ENCODE measurements at regions not wholly inside any gene's neighbourhood (a gene's known extent, or its start where the extent isn't known, plus 50 kb on each side); places are given as distances from the start of the nearest gene placed in this dataset.

DNA sequence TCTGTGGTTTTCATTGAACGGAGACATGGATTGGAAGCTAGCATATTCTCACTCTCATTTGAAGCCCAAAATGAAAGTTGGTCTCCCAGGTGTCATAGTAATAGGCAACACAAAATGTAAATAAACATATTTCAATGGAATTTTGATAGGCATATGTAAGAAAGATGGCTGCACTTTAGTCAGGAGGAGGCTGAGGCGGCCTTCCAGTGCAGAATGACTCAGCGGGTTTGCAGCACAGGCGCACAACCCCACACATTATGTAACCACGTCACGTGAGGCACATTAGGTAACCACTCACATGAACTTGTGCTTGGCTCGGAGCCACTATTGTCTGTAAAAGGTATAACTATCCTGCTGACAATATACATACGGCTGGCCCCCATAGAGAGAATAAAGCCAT lies 381.7 kb downstream of the GPAT3 start (continued):
- TF ChIP-seq, protein P1, sequence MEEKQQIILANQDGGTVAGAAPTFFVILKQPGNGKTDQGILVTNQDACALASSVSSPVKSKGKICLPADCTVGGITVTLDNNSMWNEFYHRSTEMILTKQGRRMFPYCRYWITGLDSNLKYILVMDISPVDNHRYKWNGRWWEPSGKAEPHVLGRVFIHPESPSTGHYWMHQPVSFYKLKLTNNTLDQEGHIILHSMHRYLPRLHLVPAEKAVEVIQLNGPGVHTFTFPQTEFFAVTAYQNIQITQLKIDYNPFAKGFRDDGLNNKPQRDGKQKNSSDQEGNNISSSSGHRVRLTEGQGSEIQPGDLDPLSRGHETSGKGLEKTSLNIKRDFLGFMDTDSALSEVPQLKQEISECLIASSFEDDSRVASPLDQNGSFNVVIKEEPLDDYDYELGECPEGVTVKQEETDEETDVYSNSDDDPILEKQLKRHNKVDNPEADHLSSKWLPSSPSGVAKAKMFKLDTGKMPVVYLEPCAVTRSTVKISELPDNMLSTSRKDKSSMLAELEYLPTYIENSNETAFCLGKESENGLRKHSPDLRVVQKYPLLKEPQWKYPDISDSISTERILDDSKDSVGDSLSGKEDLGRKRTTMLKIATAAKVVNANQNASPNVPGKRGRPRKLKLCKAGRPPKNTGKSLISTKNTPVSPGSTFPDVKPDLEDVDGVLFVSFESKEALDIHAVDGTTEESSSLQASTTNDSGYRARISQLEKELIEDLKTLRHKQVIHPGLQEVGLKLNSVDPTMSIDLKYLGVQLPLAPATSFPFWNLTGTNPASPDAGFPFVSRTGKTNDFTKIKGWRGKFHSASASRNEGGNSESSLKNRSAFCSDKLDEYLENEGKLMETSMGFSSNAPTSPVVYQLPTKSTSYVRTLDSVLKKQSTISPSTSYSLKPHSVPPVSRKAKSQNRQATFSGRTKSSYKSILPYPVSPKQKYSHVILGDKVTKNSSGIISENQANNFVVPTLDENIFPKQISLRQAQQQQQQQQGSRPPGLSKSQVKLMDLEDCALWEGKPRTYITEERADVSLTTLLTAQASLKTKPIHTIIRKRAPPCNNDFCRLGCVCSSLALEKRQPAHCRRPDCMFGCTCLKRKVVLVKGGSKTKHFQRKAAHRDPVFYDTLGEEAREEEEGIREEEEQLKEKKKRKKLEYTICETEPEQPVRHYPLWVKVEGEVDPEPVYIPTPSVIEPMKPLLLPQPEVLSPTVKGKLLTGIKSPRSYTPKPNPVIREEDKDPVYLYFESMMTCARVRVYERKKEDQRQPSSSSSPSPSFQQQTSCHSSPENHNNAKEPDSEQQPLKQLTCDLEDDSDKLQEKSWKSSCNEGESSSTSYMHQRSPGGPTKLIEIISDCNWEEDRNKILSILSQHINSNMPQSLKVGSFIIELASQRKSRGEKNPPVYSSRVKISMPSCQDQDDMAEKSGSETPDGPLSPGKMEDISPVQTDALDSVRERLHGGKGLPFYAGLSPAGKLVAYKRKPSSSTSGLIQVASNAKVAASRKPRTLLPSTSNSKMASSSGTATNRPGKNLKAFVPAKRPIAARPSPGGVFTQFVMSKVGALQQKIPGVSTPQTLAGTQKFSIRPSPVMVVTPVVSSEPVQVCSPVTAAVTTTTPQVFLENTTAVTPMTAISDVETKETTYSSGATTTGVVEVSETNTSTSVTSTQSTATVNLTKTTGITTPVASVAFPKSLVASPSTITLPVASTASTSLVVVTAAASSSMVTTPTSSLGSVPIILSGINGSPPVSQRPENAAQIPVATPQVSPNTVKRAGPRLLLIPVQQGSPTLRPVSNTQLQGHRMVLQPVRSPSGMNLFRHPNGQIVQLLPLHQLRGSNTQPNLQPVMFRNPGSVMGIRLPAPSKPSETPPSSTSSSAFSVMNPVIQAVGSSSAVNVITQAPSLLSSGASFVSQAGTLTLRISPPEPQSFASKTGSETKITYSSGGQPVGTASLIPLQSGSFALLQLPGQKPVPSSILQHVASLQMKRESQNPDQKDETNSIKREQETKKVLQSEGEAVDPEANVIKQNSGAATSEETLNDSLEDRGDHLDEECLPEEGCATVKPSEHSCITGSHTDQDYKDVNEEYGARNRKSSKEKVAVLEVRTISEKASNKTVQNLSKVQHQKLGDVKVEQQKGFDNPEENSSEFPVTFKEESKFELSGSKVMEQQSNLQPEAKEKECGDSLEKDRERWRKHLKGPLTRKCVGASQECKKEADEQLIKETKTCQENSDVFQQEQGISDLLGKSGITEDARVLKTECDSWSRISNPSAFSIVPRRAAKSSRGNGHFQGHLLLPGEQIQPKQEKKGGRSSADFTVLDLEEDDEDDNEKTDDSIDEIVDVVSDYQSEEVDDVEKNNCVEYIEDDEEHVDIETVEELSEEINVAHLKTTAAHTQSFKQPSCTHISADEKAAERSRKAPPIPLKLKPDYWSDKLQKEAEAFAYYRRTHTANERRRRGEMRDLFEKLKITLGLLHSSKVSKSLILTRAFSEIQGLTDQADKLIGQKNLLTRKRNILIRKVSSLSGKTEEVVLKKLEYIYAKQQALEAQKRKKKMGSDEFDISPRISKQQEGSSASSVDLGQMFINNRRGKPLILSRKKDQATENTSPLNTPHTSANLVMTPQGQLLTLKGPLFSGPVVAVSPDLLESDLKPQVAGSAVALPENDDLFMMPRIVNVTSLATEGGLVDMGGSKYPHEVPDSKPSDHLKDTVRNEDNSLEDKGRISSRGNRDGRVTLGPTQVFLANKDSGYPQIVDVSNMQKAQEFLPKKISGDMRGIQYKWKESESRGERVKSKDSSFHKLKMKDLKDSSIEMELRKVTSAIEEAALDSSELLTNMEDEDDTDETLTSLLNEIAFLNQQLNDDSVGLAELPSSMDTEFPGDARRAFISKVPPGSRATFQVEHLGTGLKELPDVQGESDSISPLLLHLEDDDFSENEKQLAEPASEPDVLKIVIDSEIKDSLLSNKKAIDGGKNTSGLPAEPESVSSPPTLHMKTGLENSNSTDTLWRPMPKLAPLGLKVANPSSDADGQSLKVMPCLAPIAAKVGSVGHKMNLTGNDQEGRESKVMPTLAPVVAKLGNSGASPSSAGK (IDR thresholded peaks at IDR 0.05), result no peak
- TF ChIP-seq U2AF1 (optimal IDR thresholded peaks at IDR 0.05; ENCODE audit: low read depth, low read length) (no peak), TAF9B (IDR thresholded peaks at IDR 0.05; ENCODE audit: partially characterized antibody) (peak; percentile 27), LCOR (CRISPR knock-in tag; IDR thresholded peaks at IDR 0.05) (no peak), NFE2 (IDR thresholded peaks at IDR 0.05; ENCODE audit: low read depth) (peak; percentile 92), NFIX (CRISPR knock-in tag; IDR thresholded peaks at IDR 0.05; ENCODE audit: low read depth) (no peak), C11orf30 (IDR thresholded peaks at IDR 0.05; ENCODE audit: low read depth) (peak; percentile 63; the same call in 1 of the 2 replicates), POLR2H (tag; IDR thresholded peaks at IDR 0.05; ENCODE audit: low read depth) (no peak)
- TF ChIP-seq, protein P2, sequence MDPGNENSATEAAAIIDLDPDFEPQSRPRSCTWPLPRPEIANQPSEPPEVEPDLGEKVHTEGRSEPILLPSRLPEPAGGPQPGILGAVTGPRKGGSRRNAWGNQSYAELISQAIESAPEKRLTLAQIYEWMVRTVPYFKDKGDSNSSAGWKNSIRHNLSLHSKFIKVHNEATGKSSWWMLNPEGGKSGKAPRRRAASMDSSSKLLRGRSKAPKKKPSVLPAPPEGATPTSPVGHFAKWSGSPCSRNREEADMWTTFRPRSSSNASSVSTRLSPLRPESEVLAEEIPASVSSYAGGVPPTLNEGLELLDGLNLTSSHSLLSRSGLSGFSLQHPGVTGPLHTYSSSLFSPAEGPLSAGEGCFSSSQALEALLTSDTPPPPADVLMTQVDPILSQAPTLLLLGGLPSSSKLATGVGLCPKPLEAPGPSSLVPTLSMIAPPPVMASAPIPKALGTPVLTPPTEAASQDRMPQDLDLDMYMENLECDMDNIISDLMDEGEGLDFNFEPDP (CRISPR knock-in tag; IDR thresholded peaks at IDR 0.05), result no peak
- TF ChIP-seq, protein P3, sequence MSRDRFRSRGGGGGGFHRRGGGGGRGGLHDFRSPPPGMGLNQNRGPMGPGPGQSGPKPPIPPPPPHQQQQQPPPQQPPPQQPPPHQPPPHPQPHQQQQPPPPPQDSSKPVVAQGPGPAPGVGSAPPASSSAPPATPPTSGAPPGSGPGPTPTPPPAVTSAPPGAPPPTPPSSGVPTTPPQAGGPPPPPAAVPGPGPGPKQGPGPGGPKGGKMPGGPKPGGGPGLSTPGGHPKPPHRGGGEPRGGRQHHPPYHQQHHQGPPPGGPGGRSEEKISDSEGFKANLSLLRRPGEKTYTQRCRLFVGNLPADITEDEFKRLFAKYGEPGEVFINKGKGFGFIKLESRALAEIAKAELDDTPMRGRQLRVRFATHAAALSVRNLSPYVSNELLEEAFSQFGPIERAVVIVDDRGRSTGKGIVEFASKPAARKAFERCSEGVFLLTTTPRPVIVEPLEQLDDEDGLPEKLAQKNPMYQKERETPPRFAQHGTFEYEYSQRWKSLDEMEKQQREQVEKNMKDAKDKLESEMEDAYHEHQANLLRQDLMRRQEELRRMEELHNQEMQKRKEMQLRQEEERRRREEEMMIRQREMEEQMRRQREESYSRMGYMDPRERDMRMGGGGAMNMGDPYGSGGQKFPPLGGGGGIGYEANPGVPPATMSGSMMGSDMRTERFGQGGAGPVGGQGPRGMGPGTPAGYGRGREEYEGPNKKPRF (IDR thresholded peaks at IDR 0.05; ENCODE audit: low read depth, low read length), result no peak
- TF ChIP-seq, protein P4, sequence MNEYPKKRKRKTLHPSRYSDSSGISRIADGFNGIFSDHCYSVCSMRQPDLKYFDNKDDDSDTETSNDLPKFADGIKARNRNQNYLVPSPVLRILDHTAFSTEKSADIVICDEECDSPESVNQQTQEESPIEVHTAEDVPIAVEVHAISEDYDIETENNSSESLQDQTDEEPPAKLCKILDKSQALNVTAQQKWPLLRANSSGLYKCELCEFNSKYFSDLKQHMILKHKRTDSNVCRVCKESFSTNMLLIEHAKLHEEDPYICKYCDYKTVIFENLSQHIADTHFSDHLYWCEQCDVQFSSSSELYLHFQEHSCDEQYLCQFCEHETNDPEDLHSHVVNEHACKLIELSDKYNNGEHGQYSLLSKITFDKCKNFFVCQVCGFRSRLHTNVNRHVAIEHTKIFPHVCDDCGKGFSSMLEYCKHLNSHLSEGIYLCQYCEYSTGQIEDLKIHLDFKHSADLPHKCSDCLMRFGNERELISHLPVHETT (CRISPR knock-in tag; conservative IDR thresholded peaks at IDR 0.05 in 1 of 2, IDR thresholded peaks at IDR 0.05 in 1 of 2), result peak in 1 of 2 experiments; percentile 80; a peak in 2 of 4 replicates

Measured in K562 (cell line).